KOPT-K1 (cell line): ENCODE measurements at regions not wholly inside any gene's neighbourhood (a gene's known extent, or its start where the extent isn't known, plus 50 kb on each side); places are given as distances from the start of the nearest gene placed in this dataset.

Experiments
- H3K27ac ChIP-seq: fragments of 200-600 bp; sonication (generic); 2 replicates; pipeline ENCODE4 v1.5.1; 2016; ENCODE audit warnings: antibody characterized with exemption, mild to moderate bottlenecking, low read depth, low read length; ENCODE audit not compliant: poor library complexity, severe bottlenecking
- H3K36me3 ChIP-seq: fragments of 200-600 bp; sonication (generic); 2 replicates; pipeline ENCODE4 v1.5.1; 2017; ENCODE audit warnings: antibody characterized with exemption, mild to moderate bottlenecking, low read length, moderate library complexity; ENCODE audit not compliant: insufficient read depth
- H3K9me3 ChIP-seq: fragments of 200-600 bp; sonication (generic); 2 replicates; pipeline ENCODE4 v1.5.1; 2017; ENCODE audit warnings: antibody characterized with exemption, low read length, mild to moderate bottlenecking; ENCODE audit not compliant: insufficient read depth, poor library complexity, severe bottlenecking

GRCh38 chr22:49574881-49575702 is 252.6 kb downstream of the BRD1 start:
- Histone ChIP-seq H3K27ac (no peak overlapping the region), H3K9me3 (peaks cover 4% of the 10 kb centered on the region), H3K36me3 (no peaks in the 10 kb centered on the region)

DNA sequence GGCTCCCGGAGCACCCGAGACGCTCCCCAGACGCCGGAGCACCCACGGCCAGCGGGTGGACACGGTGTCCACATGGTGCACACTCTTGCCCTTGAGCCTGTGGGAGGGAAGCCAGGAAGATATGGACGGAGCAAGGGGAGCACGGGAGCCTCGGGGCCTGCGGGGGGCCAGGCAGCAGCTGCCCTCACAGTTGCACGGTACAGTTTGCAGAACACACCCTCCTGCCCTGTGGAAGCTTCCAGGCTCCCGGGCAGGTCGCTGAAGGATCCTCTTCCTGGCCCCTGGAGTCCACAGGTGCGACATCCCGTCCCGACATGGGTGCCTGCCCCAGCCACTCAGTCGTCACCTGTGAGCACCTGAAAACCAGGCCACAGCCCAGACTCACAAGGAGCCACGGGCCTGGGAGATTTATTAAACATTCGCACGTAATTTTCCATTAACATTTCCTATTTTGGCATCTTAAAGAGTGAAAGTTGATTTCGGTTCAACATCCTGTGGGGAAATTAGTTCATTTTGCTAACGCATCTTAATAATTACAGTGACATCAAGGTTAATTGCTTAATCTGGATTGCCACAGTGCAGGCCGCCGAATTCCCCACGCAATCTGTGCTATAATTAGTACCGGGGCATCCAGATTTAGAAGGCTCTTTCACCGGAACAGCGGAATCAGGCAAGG is 253.3 kb downstream of the BRD1 start:
- Histone ChIP-seq H3K36me3 (no peaks in the 10 kb centered on the region), H3K27ac (no peak overlapping the region), H3K9me3 (no peaks in the 10 kb centered on the region)

- no peaks in the 10 kb centered on the region for H3K9me3 ChIP-seq
- H3K36me3 ChIP-seq = no peaks in the 10 kb centered on the region
These were observed 254.4 kb downstream of the BRD1 start for GRCh38 chr22:49573109-49573765.

DNA sequence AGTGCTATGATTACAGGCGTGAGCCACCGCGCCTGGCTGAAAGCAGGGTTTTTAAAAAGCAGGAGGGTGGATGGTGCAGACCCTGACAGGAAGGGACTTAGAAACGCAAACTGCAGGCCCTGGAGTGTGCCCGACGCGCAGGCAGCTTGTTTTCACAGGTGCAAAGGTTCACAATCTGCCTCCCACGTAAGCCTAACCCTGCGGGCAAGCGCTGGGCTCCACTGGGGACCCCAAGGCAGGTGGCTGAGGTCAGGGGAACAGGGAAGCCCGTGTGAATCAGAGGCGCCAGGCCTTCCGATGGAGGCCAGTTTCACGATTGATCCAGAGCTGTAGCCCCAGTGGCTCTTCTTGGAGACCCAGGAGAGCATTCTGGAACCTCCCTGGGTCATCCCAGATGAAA is 256.3 kb downstream of the BRD1 start:
- H3K27ac ChIP-seq = no peak overlapping the region
- H3K9me3 ChIP-seq = no peaks in the 10 kb centered on the region
- H3K36me3 ChIP-seq = no peaks in the 10 kb centered on the region

More at GRCh38 chr22:49573109-49573765, 254.4 kb downstream of the BRD1 start:
- H3K27ac ChIP-seq = no peak overlapping the region

- Histone ChIP-seq H3K36me3 (no peaks in the 10 kb centered on the region), H3K27ac (no peak overlapping the region), H3K9me3 (no peaks in the 10 kb centered on the region)
These were observed 257.4 kb downstream of the BRD1 start for GRCh38 chr22:49570032-49570848.

DNA sequence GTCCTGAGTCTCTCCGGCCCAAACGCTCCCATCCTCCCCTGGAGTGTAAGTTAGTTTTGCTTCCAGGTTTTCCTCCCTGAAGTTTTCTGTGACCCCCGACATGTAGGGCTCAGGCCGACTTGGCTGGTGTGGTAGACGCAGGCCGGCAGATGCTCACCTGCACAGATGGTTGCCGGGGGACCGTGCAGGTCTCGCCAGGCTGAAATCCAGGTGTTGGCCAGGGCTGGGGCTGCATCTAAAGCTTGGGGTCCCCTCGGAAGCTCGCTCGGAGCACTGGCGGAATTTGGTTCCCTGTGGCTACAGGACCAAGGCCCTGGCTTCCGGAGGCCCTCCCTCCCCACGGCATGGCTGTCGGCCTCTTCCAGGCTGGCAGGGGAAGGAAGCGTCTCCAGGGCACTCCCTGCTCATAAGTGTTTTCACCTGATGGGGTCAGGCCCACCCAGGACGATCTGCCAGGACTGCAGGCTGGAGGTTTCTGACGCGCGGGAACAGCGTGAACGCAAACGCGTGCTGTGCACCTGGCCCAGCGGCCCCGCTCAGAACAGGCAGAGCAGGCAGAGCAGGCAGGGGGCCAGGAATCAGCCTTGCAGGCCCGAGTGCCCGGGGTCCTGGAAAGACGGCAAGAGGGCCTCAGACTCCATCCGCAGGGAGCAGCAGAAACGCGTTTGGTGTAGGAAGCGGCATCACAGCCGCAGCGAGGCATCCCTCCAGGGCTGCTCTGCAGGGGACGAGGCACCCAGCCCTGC is 258.2 kb downstream of the BRD1 start:
- no peaks in the 10 kb centered on the region for H3K9me3 ChIP-seq
- no peaks in the 10 kb centered on the region for H3K36me3 ChIP-seq
- H3K27ac ChIP-seq = no peak overlapping the region

DNA sequence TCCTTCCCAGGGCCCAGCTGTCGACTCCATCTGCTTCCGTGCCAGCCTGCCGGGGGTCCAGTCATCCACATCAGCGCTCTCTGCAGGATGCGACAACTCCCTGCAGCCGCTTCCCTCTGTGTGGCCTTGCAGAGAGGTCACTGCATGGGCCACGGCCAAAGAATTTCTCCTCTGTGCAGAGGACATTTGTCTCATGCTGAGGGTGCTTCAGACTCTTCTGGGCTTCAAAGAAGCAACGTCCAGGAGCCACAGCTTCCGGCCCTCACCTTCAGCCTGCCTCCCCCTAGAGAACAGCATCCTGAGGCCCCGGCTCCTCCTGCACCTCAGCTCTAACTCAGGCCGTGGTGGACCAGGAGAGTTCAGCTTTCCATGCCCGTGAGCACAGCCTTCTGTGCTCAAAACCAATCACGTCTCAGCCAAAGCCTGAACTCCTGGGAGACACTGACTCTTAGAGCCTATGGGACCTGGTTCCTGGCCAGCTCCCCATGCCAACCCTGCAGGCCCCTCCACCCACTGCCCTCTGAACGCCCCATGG is 258.9 kb downstream of the BRD1 start:
- Histone ChIP-seq H3K9me3 (no peaks in the 10 kb centered on the region), H3K36me3 (no peaks in the 10 kb centered on the region), H3K27ac (no peak overlapping the region)

GRCh38 chr22:49567899-49568750 is 259.5 kb downstream of the BRD1 start:
- Histone ChIP-seq H3K36me3 (no peaks in the 10 kb centered on the region), H3K9me3 (no peaks in the 10 kb centered on the region), H3K27ac (no peak overlapping the region)

DNA sequence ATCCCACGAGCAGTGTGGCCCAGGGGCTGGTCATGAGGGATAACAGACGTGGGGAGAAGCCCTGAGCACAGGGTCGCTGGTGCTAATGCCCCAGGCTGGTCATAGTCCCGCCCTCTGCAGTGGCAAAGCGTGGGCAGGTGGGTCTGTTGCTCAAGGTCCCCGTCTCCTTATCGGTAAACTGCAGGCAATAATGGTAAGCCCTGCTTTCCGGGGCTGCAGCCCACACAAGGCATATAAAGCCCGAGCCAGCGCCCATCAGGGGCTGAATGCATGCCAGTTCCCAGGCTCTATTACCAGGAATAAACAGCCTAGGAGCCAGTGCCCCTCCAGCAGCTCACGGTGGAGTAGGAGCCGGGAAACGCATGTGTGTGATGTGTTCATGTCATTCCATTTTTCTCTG is 261.0 kb downstream of the BRD1 start:
- H3K27ac ChIP-seq = no peak overlapping the region
- no peaks in the 10 kb centered on the region for H3K9me3 ChIP-seq

GRCh38 chr22:49566141-49566541 is 261.5 kb downstream of the BRD1 start:
- Histone ChIP-seq H3K27ac (no peak overlapping the region), H3K36me3 (no peaks in the 10 kb centered on the region), H3K9me3 (no peaks in the 10 kb centered on the region)

More for the DNA sequence above, 261.0 kb downstream of the BRD1 start:
- H3K36me3 ChIP-seq = no peaks in the 10 kb centered on the region

DNA sequence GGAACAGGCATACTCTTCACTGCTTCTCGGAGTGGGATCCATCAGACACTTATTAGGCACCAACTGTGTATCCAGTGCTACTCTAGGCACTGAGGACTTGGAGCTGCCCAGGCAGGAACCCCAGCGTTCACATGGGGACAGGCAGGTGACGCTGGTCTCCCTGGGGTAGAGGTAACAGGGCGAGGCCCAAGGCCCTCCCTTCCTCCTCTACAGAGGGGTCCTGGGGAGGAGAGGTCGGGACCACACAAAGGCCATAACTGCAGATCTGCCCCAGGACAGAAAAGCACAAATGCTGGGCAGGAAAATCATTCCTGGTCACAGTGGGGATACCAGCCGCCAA is 262.2 kb downstream of the BRD1 start:
- H3K27ac ChIP-seq = no peak overlapping the region
- H3K36me3 ChIP-seq = no peaks in the 10 kb centered on the region
- no peaks in the 10 kb centered on the region for H3K9me3 ChIP-seq

DNA sequence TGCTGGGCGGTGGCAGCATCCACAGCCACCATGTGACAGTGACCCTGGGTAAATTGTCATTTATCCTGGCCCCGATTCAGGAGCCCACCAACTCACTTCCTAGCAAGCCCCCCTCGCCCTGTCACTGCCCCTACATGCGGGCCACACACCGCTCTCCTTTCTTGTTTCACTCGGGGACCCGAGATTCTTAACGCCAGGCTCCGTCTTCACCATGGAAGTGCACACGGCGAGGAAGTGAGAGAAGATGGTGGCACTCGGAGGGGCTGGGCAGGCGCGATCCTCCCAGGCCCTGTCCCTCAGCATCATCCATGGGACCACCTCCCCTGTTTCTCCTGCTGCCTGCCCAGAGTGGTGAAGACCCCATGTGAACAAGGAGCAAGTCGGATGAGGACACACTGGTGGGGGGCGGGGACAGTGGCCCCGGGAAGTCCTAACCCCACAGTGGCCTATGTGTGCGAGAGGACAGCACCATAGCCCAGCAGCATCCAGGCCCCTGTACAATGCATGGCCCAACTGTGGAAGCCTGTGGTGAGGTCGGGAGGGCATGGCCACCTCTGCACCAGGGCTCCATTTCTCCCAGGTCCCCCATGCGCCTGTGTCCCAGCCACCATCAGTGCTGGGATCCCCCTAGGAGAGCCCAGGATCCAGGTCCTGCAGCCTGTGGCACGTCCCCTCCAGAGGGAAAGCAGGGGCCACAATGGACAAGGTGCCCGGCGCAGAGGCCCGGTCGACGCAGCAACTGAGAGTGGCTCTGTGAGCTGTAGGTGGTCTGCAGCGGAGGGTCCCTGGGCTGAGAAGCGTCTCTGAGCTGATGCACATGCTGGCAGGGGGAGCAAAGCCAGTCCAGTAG is 262.8 kb downstream of the BRD1 start:
- H3K27ac ChIP-seq = no peak overlapping the region
- peaks cover 6% of the 10 kb centered on the region for H3K9me3 ChIP-seq
- no peaks in the 10 kb centered on the region for H3K36me3 ChIP-seq

GRCh38 chr22:49564054-49564453 is 263.6 kb downstream of the BRD1 start:
- no peak overlapping the region for H3K27ac ChIP-seq
- no peaks in the 10 kb centered on the region for H3K36me3 ChIP-seq
- peaks cover 8% of the 10 kb centered on the region for H3K9me3 ChIP-seq
